ENCODE measurements at regions not wholly inside any gene's neighbourhood (a gene's known extent, or its start where the extent isn't known, plus 50 kb on each side); places are given as distances from the start of the nearest gene placed in this dataset.
"Not testable (repeated sequence)": the region's sequence is repeated elsewhere in the genome, so short reads cannot be mapped to it uniquely, and the experiment has no call there.

DNA sequence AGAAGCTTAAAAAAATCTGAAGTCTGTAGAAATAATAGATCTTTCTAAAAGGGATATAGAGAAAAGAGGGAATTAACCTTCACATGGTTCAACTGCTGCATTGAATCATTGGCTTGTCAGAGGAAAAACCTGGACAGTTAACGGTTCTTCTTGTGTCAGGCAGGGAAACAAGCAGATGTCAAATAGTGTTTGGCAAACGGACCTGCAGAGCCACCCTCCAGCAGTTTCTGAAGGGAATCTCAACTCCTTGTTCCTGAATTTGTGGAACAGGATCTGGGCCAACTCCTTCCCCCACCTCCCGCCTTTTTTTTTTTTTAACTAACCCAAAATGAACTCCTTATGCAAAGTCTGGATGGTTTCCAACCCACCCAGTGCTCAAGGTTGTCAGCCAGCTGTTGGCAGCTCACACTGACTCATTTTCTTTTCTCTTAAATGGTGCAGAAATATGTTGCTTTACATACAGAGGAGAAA lies 187.3 kb downstream of the CAND1 start:
- no peak for DNase-seq (ENCODE audit: low spot score)

DNA sequence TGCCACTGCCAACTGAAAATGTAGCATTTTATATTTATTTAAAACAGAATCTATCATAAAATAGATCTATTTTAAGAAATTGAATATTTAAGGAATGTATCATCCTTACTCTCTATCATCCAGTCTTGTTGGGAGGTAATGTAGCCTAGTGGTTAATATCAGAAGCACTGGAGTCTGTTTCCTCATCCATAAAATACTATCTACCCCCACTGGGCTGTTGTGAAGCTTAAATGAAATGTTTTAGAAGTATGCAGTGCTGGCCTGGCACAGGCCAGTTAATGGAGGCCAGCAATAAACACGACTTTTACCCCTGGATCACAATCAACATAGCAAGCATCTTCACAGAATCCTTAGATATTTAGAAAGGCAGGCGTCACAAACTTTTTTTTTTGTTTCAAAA lies 188.0 kb downstream of the CAND1 start:
- DNase-seq (ENCODE audit: low spot score): no peak

DNA sequence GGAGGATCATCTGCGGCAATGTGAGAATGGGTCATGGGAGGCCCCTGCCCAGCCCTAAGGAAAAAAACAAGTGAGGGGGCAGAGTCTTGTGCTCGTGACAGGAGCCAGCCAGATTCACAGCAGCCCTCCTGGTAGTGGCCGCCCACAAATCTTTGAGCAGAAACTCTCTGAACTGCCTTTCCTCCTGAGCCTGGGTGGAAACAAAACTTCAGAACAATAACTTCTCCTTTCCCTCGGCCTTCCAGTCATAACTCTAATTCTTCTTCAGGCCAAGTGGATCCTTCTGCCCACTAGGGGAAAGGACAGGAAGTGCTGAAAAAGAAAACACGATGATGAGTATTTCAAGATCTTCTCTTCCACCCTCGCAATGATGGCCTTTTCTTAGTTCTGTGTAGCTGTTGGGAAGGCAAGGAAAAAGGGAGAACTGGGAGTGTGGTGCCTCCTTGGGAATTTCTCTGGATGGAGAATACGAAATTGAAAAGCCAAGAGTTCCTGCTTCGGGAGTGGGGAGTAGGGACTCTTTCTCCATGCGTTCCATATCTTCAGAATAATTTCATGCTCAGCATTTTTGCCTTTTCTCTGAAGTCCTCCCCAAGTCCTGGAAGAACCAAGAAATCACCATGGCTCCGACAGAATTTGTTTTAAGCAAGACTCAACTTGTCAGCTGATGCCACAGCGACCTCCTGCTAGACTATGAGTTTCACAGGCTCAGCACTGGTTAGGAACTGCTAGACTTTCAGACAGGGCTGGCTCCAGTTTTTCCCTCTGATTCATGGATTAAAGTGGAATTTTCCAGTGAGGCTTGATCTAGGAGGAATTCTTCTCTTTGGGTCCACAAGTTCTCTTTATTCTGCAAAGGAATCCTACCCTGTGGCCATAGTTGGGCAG lies 188.9 kb downstream of the CAND1 start:
- DNase-seq (ENCODE audit: low spot score): no peak

- no peak for DNase-seq (ENCODE audit: low spot score)
These were observed 189.4 kb upstream of the DYRK2 start for GRCh38 chr12:67459173-67459572.

- DNase-seq (ENCODE audit: low spot score): no peak
These were observed 189.0 kb upstream of the DYRK2 start for GRCh38 chr12:67459578-67459977.

GRCh38 chr12:67460388-67460787 lies 188.2 kb upstream of the DYRK2 start:
- DNase-seq (ENCODE audit: low spot score): no peak

DNA sequence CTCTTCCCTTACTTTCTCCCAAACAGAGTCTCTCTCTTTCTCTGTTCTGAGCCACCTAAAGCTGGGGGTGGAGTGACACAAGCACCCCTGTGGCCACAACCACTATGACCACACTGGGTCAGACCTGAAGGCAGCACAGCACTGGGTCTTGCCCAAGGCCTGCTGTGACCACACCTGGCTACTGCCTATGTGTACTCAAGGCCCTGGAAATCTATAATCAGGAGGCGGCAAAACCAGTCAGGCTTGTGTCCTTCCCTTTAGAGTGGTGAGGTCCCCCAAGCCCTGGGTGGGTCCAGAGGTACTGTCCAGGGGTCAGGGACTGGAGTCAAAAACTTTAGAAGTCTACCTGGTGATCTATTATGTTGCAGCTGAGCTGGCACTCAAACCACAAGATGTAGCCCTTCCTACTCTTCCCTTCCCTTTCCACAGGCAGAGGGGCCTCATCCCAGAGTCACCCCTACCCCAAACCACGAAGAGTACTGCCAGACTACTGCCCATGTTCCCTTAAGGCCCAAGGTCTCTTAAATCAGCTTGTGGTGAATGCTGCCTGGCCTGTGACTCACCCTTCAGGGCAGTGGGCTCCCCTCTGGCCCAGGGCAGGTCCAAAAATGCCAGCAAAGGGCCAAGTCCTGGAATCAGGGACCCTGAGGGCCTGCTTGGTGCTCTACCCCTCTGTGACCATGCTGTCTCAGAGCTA lies 179.8 kb upstream of the DYRK2 start:
- no peak for DNase-seq (ENCODE audit: low spot score)

- no peak for DNase-seq (ENCODE audit: low spot score)
These were observed 178.9 kb upstream of the DYRK2 start for GRCh38 chr12:67469666-67470065.

DNA sequence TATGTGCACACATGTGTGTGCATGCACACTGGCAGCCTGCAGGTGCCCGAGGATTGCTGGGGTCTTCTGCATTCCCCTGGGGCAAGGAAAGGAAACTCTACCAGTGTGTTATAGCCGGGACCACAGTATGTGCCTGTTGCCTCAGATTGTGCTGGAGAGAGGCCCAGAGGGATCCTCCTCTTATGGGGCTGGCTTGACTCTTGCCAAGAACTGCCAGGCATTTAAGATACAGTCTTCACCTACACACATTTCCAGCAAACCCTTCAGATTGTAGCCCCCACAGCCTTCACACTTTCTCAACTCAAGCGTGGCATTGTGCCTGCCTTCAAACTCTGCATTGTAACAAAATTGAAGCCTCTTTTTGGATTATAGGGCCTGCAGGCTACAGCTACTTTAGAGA lies 176.7 kb upstream of the DYRK2 start:
- DNase-seq (ENCODE audit: low spot score): no peak

- DNase-seq (ENCODE audit: low spot score): no peak
These were observed 176.0 kb upstream of the DYRK2 start for GRCh38 chr12:67472539-67472938.

GRCh38 chr12:67474934-67475620 lies 173.5 kb upstream of the DYRK2 start:
- DNase-seq (ENCODE audit: low spot score): no peak

- DNase-seq (ENCODE audit: low spot score): no peak
These were observed 172.8 kb upstream of the DYRK2 start for GRCh38 chr12:67475725-67476124.

- no peak for DNase-seq (ENCODE audit: low spot score)
These were observed 170.8 kb upstream of the DYRK2 start for GRCh38 chr12:67477681-67478265.

GRCh38 chr12:67482751-67483661 lies 165.5 kb upstream of the DYRK2 start:
- DNase-seq (ENCODE audit: low spot score): peak; percentile 85

DNA sequence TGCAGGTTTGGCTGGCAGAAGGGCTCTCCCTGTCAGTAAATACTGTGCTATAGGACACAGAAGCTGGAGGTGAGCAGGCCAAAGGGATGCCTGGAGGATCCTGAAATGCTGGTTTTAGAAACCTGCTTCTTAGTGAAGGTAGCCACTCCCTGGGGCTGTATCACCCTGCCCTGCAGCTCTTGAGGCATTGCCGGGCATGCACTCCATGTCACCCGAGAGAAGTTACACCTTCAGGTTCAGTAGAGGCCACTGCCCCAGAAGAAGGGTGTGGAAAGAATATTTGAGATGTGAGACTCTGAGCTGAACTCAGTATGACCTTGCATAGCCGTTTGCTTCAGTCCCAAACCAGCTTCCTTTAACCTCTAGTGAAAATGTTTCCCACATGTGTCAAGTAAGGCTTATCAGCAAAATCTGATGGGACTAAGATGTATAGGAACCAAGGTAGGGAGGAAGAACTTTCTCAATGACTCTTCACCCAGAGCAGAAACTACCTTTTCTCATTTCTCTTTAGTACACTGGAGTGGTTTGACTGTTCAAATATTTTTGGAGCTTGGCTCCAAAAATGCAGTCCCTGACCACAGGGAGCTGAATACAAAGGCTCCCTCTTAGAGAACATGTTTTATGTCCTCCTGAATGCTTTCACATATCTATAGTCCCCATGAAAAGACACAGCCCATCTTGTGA lies 164.5 kb upstream of the DYRK2 start:
- peak; percentile 81 for DNase-seq (ENCODE audit: low spot score)

- DNase-seq (ENCODE audit: low spot score): no peak
These were observed 163.6 kb upstream of the DYRK2 start for GRCh38 chr12:67484791-67485480.

DNA sequence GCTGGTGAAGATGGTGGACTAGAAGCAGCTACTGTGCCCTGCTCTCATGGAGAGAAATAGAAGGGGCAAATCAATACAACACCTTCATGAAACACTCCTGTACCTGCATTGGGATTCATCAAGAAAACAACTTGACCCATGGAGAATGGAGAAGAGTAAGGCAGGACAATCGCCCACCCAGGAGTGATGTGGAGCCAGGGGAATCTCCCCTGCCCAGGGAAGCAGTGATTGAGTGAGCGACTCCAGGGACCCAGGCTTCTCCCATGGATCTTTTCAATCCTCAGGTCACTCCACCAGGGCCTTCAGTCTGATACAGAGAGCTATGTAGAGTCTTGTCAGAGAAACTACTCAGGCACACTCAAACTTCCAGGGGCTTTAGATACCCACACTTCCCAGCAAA lies 161.9 kb upstream of the DYRK2 start:
- no peak for DNase-seq (ENCODE audit: low spot score)

- not testable (repeated sequence) for DNase-seq (ENCODE audit: low spot score)
These were observed 160.2 kb upstream of the DYRK2 start for GRCh38 chr12:67488349-67488748.

DNA sequence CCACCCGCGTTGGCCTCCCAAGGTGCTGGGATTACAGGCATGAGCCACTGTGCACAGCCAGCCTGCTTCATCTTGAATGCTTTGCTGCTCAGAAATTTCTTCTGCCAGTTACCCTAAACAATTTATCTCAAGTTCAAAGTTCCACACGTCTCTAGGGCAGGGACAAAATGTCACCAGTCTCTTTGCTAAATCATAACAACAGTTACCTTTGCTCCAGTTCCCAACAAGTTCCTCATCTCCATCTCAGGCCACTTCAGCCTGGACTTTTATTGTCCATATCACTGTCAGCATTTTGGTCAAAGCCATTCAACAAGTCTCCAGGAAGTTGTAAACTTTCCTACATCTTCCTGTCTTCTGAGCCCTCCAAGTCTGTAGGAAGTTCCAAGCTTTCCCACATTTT lies 159.5 kb upstream of the DYRK2 start:
- no peak for DNase-seq (ENCODE audit: low spot score)

- DNase-seq (ENCODE audit: low spot score): no peak
These were observed 152.0 kb upstream of the DYRK2 start for GRCh38 chr12:67496581-67496980.
